Body of pancreas (tissue), 4 donors: ENCODE measurements at regions not wholly inside any gene's neighbourhood (a gene's known extent, or its start where the extent isn't known, plus 50 kb on each side); places are given as distances from the start of the nearest gene placed in this dataset.

ENCODE experiments used
- POLR2A ChIP-seq, 3 donors: fragments of 450-650 bp; IDR thresholded peaks; one replicate each; pipeline ENCODE4 v1.6.1; 2016; ENCODE audit warnings: antibody characterized with exemption in 3 of 3, mild to moderate bottlenecking in 2 of 3
- TF ChIP-seq, protein P1 (sequence below), 7 experiments: fragments of 450-650 bp in 4 of 7; fragments of 200-600 bp in 3 of 7; sonication (generic) in 3 of 7; IDR thresholded peaks; one replicate each; pipeline ENCODE4 v1.5.1; 2016 to 2019; ENCODE audit warnings: antibody characterized with exemption in 7 of 7

DNA sequence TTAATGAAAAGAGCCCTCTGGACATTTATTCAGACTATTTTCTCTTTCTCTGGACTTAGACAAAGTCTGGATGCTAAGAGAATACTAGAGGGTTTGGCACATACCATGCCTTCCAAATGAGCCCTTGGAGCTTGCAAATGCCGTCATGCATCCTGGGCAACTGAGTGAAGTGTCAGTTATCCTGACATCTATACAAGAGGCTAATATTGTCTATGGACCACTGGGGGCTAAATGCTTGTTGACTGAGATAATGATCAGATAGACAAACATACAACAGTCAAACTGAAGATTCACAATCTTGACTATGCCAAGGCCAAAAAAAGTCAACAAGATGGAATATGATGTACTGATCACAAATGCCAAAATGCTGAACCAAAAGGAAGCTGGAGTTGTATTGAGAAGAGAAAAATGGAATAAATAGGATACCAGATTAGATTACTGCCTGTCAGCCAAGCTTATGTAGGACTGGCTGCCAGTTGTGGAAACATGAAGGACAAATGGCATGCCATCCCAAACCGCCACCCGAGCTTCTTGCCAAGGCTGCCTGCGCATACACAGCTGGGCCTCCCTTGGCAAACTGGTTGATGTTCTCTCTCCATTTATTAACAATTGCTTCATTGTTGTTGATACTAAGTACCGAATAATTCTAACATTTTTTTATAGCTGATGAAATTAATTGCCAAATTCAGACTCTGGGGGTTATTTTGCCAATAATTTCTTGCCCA is 240.1 kb upstream of the GRAMD2B start:
- TF ChIP-seq, protein P1, sequence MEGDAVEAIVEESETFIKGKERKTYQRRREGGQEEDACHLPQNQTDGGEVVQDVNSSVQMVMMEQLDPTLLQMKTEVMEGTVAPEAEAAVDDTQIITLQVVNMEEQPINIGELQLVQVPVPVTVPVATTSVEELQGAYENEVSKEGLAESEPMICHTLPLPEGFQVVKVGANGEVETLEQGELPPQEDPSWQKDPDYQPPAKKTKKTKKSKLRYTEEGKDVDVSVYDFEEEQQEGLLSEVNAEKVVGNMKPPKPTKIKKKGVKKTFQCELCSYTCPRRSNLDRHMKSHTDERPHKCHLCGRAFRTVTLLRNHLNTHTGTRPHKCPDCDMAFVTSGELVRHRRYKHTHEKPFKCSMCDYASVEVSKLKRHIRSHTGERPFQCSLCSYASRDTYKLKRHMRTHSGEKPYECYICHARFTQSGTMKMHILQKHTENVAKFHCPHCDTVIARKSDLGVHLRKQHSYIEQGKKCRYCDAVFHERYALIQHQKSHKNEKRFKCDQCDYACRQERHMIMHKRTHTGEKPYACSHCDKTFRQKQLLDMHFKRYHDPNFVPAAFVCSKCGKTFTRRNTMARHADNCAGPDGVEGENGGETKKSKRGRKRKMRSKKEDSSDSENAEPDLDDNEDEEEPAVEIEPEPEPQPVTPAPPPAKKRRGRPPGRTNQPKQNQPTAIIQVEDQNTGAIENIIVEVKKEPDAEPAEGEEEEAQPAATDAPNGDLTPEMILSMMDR (IDR thresholded peaks at IDR 0.05): no peak
- no peak for TF ChIP-seq POLR2A (IDR thresholded peaks at IDR 0.05)
